ENCODE measurements at regions not wholly inside any gene's neighbourhood (a gene's known extent, or its start where the extent isn't known, plus 50 kb on each side); places are given as distances from the start of the nearest gene placed in this dataset.

GRCh38 chr3:124116906-124117305 lies 125.0 kb upstream of the ROPN1 start:
- no peak for TF ChIP-seq CTCF (IDR thresholded peaks at IDR 0.05; ENCODE audit: extremely low read depth in 1 of 2, insufficient read depth in 1 of 2, low read depth in 1 of 2, low read length in 2 of 2)
- TF ChIP-seq MAX (IDR thresholded peaks at IDR 0.05; ENCODE audit: insufficient read depth, insufficient read length): no peak
- TF ChIP-seq POLR2A (IDR thresholded peaks at IDR 0.05; ENCODE audit: low read depth, low read length): no peak
- TF ChIP-seq MYC (IDR thresholded peaks at IDR 0.05; ENCODE audit: low read depth, low read length): no peak
